ENCODE measurements at regions not wholly inside any gene's neighbourhood (a gene's known extent, or its start where the extent isn't known, plus 50 kb on each side); places are given as distances from the start of the nearest gene placed in this dataset.

DNA sequence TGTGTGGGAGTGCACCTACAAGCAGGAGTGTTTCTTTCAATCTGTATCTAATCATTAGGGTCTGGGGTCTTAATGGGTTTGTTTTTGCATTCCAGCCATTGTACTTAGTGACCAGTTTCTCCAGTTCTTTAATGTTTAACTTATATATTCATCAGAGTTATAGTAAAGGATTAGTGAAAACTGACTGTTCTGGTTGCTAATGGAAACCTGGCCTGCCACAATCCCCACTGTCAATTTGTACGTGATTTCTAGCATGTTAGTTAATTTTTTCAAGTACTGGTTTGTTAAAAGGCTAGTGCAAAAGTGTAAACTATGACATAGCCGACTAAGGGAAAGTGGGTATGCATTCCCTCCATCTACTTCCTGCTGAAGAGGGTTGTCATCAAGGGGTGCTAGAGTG lies 276.1 kb downstream of the HTR1A start:
- H3K9me3 ChIP-seq (ENCODE audit: control insufficient read depth, low read depth, low read length): no peaks in the 10 kb centered on the region
- H3K4me1 ChIP-seq (ENCODE audit: insufficient read depth, low read length): no peaks in the 10 kb centered on the region; the same call in 1 of the 2 replicates
- H3K4me3 Mint-ChIP-seq: no peak overlapping the region
- H3K18ac ChIP-seq (ENCODE audit: insufficient read length, low read depth, low read length): no peak overlapping the region
- no peak overlapping the region for H3K9ac ChIP-seq (ENCODE audit: extremely low read depth, insufficient read length, low read length)
- TF ChIP-seq, protein P1, sequence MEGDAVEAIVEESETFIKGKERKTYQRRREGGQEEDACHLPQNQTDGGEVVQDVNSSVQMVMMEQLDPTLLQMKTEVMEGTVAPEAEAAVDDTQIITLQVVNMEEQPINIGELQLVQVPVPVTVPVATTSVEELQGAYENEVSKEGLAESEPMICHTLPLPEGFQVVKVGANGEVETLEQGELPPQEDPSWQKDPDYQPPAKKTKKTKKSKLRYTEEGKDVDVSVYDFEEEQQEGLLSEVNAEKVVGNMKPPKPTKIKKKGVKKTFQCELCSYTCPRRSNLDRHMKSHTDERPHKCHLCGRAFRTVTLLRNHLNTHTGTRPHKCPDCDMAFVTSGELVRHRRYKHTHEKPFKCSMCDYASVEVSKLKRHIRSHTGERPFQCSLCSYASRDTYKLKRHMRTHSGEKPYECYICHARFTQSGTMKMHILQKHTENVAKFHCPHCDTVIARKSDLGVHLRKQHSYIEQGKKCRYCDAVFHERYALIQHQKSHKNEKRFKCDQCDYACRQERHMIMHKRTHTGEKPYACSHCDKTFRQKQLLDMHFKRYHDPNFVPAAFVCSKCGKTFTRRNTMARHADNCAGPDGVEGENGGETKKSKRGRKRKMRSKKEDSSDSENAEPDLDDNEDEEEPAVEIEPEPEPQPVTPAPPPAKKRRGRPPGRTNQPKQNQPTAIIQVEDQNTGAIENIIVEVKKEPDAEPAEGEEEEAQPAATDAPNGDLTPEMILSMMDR (conservative IDR thresholded peaks at IDR 0.05): no peak
- no peak overlapping the region for H2BK120ac ChIP-seq (ENCODE audit: low read depth, low read length, poor library complexity, severe bottlenecking)
- no peaks in the 10 kb centered on the region for H3K27me3 Mint-ChIP-seq (ENCODE audit: low read depth)
- H2BK12ac ChIP-seq (ENCODE audit: insufficient read length, low read depth, low read length): no peak overlapping the region
- H2BK5ac ChIP-seq (ENCODE audit: insufficient read length, low read length): no peak overlapping the region
- H3K4me1 Mint-ChIP-seq: peaks cover 24 to 27% of the 10 kb centered on the region in 2 experiments
- no peaks in the 10 kb centered on the region for H3K27me3 ChIP-seq (ENCODE audit: insufficient read depth, low read length)
- no peak overlapping the region for H3K4me2 ChIP-seq (ENCODE audit: insufficient read depth, insufficient read length, low read length)
- no peak overlapping the region for H4K8ac ChIP-seq (replicated peaks; ENCODE audit: insufficient read length, low read depth, low read length)
- no peaks in the 10 kb centered on the region for H3K36me3 Mint-ChIP-seq (ENCODE audit: insufficient read depth in 1 of 3, low read depth in 3 of 3)
- no peak overlapping the region for H3T11ph ChIP-seq (ENCODE audit: low read length)
- H2AK5ac ChIP-seq (ENCODE audit: insufficient read length, low read length): no peak overlapping the region
- WGBS (ENCODE audit: extremely low coverage, insufficient read length, low lambda C conversion rate): no CpG with 5 or more reads among the region's 2 CpGs
- no peak overlapping the region for H3K14ac ChIP-seq (ENCODE audit: insufficient read depth, low read length)
- H3K4ac ChIP-seq (ENCODE audit: low read depth, low read length): no peak overlapping the region
- no peak for DNase-seq
- H4K20me1 ChIP-seq (ENCODE audit: control insufficient read depth, insufficient read depth, insufficient read length): no peaks in the 10 kb centered on the region
- no peak overlapping the region for H3K56ac ChIP-seq (ENCODE audit: insufficient read length, low read depth, low read length)
- H3K9me3 Mint-ChIP-seq: no peaks in the 10 kb centered on the region; a peak in 1 of 5 replicates
- no peak overlapping the region for H2AFZ ChIP-seq (ENCODE audit: low read length)
- no peak overlapping the region for H4K91ac ChIP-seq (ENCODE audit: insufficient read length, low read depth, low read length)
- no peaks in the 10 kb centered on the region for H3K79me1 ChIP-seq (ENCODE audit: insufficient read depth, low read depth, low read length, poor library complexity, severe bottlenecking)
- H3K23me2 ChIP-seq (ENCODE audit: insufficient read length, low read depth, low read length, poor library complexity, severe bottlenecking): no peaks in the 10 kb centered on the region
- no peak overlapping the region for H3K27ac ChIP-seq (ENCODE audit: insufficient read length, low read depth, low read length)
- no peak overlapping the region for H2BK15ac ChIP-seq (ENCODE audit: low read depth, low read length)
- H3K23ac ChIP-seq (ENCODE audit: insufficient read length, low read depth, low read length): no peak overlapping the region
- H2BK20ac ChIP-seq (ENCODE audit: low read depth, low read length, poor library complexity, severe bottlenecking): no peak overlapping the region
- no peak overlapping the region for H4K5ac ChIP-seq (ENCODE audit: insufficient read length, low read depth, low read length)
- no peak overlapping the region; a peak in 1 of 7 replicates for H3K27ac Mint-ChIP-seq
- H3K79me2 ChIP-seq (ENCODE audit: insufficient read depth, low read length): no peaks in the 10 kb centered on the region

Data from H9 (cell line).